ENCODE measurements at regions not wholly inside any gene's neighbourhood (a gene's known extent, or its start where the extent isn't known, plus 50 kb on each side); places are given as distances from the start of the nearest gene placed in this dataset.

DNA sequence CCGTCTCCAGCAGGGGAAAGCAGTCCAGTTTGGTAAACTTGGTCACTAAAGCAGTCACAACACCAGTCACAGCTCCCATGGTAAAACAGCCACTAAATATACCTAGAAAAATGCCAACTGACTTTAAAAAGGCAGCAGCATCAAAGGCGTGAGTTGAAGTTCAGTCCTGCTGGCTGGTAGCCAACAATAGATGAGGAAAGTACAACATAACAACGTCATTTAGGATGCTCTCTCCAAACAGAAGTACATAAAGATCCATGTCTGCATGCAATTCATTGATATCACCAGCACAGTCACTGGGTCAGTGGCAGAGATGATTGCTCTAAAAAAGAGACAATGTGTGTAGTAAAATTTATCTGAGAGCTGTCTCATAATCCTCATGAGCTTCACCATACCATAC lies 59.3 kb upstream of the TMPO start:
- DNase-seq: no peak

DNA sequence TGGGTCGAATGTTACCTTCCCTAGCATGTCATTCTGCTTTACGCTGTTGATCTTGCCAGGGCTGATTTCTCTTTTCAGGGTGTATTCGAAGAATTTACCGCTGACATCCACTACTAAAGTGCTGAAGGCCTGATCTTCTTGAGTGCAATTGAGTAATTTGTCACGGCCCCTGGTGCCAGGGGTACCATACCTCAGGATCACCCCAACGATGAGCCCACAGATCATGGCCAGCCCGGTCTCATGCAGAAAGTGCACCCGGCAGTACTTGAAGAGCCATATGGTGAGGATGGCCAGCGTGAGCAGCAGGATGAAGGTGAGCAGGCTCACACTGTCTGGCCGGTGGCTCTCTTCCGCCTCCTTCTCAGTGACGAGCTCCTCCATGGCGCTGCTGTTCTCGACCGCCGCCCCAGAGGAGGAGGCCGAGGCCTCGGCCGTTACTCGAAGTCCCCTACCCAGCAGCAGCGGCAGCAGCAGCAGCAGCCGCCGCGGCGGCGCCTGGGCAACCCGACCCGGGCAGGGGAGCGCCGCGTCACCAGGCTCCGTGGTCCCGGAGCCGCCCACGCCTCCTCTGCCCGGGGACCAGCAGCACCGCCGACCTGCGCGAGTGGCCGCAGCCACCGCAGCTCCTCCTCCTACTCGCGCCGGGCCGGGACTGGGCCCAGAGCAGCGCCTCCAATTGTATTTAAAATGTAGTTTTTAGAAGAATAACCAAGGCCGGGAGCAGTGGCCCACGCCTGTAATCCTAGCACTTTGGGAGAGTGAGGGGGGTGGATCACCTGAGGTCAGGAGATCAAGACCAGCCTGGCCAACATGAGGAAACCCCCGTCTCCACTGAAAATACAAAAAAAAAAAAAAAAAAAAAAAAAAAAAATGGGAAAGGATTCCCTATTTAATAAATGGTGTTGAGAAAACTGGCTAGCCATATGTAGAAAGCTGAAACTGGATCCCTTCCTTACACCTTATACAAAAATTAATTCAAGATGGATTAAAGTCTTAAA lies 58.5 kb upstream of the TMPO start:
- peak; percentile 36 for DNase-seq

DNA sequence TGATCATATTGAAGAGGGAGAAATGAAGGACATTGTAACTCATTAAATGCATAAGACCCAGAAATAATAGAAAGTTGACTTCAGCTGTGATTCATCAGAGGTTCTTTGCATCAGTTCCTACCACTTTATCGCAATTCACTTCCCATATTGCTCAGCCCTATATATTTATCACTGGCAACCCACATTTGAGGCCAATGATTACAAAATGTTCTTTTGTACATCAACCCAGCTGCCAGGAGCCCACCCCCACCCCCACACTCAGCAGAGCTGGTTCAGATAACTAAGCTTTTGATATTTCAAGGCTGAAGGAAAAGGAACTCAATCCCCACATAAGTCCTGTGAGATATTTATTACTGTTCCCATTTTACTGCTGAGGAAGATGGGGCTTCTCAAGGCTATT lies 51.2 kb upstream of the TMPO start:
- DNase-seq: no peak

DNA sequence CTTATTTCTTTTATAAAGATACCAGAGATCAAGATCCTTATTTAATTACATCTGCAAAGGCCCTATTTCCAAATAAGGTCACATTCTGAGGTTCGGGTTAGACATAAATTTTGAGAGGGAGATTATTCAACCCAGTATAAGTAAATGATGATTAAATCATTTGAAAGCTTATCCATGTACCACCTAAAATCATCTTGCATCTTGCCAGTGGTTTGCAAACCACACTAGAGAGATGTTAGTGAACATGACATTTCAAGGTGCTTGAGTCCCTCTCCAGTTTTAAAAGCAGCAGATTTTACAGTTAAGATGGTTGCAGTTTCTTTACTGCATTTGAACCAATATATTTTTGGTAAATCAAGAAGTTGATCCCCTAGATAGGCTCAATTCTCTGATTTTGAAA lies 49.9 kb upstream of the TMPO start:
- DNase-seq: no peak

Measured in activated CD4-positive, CD25-positive, alpha-beta regulatory T cell treated with anti-CD3 and anti-CD28 coated beads, Interleukin-2, amount 50 U/mL, for 72 hours (primary cell).